H9 (cell line): ENCODE measurements at regions not wholly inside any gene's neighbourhood (a gene's known extent, or its start where the extent isn't known, plus 50 kb on each side); places are given as distances from the start of the nearest gene placed in this dataset.

ENCODE experiments used
- DNase-seq: peaks from one replicate; pipeline ENCODE4 v3.0.0-alpha.2; 2017
- H2AFZ ChIP-seq: one replicate; pipeline ENCODE4 v1.6.1; 2013; ENCODE audit warnings: mild to moderate bottlenecking, low read length, control low read depth, moderate library complexity
- H2AK5ac ChIP-seq: 2 replicates; pipeline ENCODE4 v1.6.1; 2013; ENCODE audit warnings: low read length, control low read depth, mixed read lengths; ENCODE audit not compliant: insufficient read length
- H2BK120ac ChIP-seq: one replicate; pipeline ENCODE4 v1.6.1; 2013; ENCODE audit warnings: low read depth, mild to moderate bottlenecking, low read length, control low read depth, inconsistent platforms; ENCODE audit not compliant: poor library complexity, severe bottlenecking
- H2BK12ac ChIP-seq: 2 replicates; pipeline ENCODE4 v1.6.1; 2013; ENCODE audit warnings: low read length, control low read depth, mixed read lengths, low read depth; ENCODE audit not compliant: insufficient read length
- H2BK15ac ChIP-seq: 2 replicates; pipeline ENCODE4 v1.6.1; 2013; ENCODE audit warnings: low read depth, low read length, control low read depth
- H2BK20ac ChIP-seq: one replicate; pipeline ENCODE4 v1.6.1; 2013; ENCODE audit warnings: low read depth, mild to moderate bottlenecking, low read length, control low read depth, inconsistent platforms; ENCODE audit not compliant: poor library complexity, severe bottlenecking
- H2BK5ac ChIP-seq: 2 replicates; pipeline ENCODE4 v1.6.1; 2013; ENCODE audit warnings: low read length, control low read depth, mixed read lengths; ENCODE audit not compliant: insufficient read length
- H3K14ac ChIP-seq: 2 replicates; pipeline ENCODE4 v1.6.1; 2013; ENCODE audit warnings: low read length, control low read depth; ENCODE audit not compliant: insufficient read depth
- H3K18ac ChIP-seq: 2 replicates; pipeline ENCODE4 v1.6.1; 2013; ENCODE audit warnings: low read depth, mild to moderate bottlenecking, mixed read lengths, low read length, control low read depth; ENCODE audit not compliant: insufficient read length
- H3K23ac ChIP-seq: 2 replicates; pipeline ENCODE4 v1.6.1; 2013; ENCODE audit warnings: low read length, control low read depth, mixed read lengths, low read depth; ENCODE audit not compliant: insufficient read length
- H3K23me2 ChIP-seq: 2 replicates; pipeline ENCODE4 v1.6.1; 2013; ENCODE audit warnings: low read depth, mild to moderate bottlenecking, mixed read lengths, low read length, control low read depth; ENCODE audit not compliant: insufficient read length, poor library complexity, severe bottlenecking
- H3K27ac ChIP-seq: 2 replicates; pipeline ENCODE4 v1.5.1; 2013; ENCODE audit warnings: low read length, control low read depth, mixed read lengths, low read depth; ENCODE audit not compliant: insufficient read length
- H3K27me3 ChIP-seq: 2 replicates; pipeline ENCODE4 v1.6.1; 2013; ENCODE audit warnings: low read length, control low read depth, inconsistent platforms; ENCODE audit not compliant: insufficient read depth
- H3K4ac ChIP-seq: 2 replicates; pipeline ENCODE4 v1.6.1; 2013; ENCODE audit warnings: low read depth, mild to moderate bottlenecking, control low read depth, inconsistent platforms, low read length, moderate library complexity
- H3K4me1 ChIP-seq: 2 replicates; pipeline ENCODE4 v1.6.1; 2013; ENCODE audit warnings: low read length, control low read depth, inconsistent platforms; ENCODE audit not compliant: insufficient read depth
- H3K4me2 ChIP-seq: 2 replicates; pipeline ENCODE4 v1.6.1; 2013; ENCODE audit warnings: low read length, control low read depth, mixed read lengths; ENCODE audit not compliant: insufficient read length, insufficient read depth
- H3K56ac ChIP-seq: 2 replicates; pipeline ENCODE4 v1.6.1; 2013; ENCODE audit warnings: low read depth, mild to moderate bottlenecking, mixed read lengths, low read length, control low read depth; ENCODE audit not compliant: insufficient read length
- H3K79me1 ChIP-seq: 2 replicates; pipeline ENCODE4 v1.6.1; 2013; ENCODE audit warnings: low read depth, mild to moderate bottlenecking, moderate library complexity, low read length, control low read depth, inconsistent platforms; ENCODE audit not compliant: insufficient read depth, poor library complexity, severe bottlenecking
- H3K79me2 ChIP-seq: 2 replicates; pipeline ENCODE4 v1.6.1; 2013; ENCODE audit warnings: low read length, control low read depth, inconsistent platforms; ENCODE audit not compliant: insufficient read depth
- H3K9ac ChIP-seq: 2 replicates; pipeline ENCODE4 v1.6.1; 2013; ENCODE audit warnings: low read length, control low read depth, mixed read lengths; ENCODE audit not compliant: insufficient read length; ENCODE audit errors: extremely low read depth
- H3K9me3 ChIP-seq: one replicate; pipeline ENCODE4 v1.6.1; 2013; ENCODE audit warnings: low read depth, low read length, inconsistent platforms; ENCODE audit not compliant: control insufficient read depth
- H3T11ph ChIP-seq: one replicate; pipeline ENCODE4 v1.6.1; 2013; ENCODE audit warnings: mild to moderate bottlenecking, low read length, control low read depth, inconsistent platforms
- H4K20me1 ChIP-seq: one replicate; pipeline ENCODE4 v1.6.1; 2013; ENCODE audit not compliant: control insufficient read depth, insufficient read length, insufficient read depth
- H4K5ac ChIP-seq: 2 replicates; pipeline ENCODE4 v1.6.1; 2013; ENCODE audit warnings: low read depth, mild to moderate bottlenecking, mixed read lengths, low read length, control low read depth; ENCODE audit not compliant: insufficient read length
- H4K8ac ChIP-seq: replicated peaks from 2 replicates; pipeline ENCODE4 v1.6.1; 2013; ENCODE audit warnings: low read length, control low read depth, mixed read lengths, low read depth; ENCODE audit not compliant: insufficient read length
- H4K91ac ChIP-seq: 2 replicates; pipeline ENCODE4 v1.6.1; 2013; ENCODE audit warnings: low read depth, mild to moderate bottlenecking, moderate library complexity, mixed read lengths, low read length, control low read depth; ENCODE audit not compliant: insufficient read length
- H3K27ac Mint-ChIP-seq, 3 experiments: 2 replicates in 2 of 3; 3 replicates in 1 of 3; pipeline ENCODE4 v1.8.0; 2020 to 2021; ENCODE audit warnings: mixed read lengths in 3 of 3, mild to moderate bottlenecking in 1 of 3, moderate library complexity in 1 of 3
- H3K27me3 Mint-ChIP-seq: 2 replicates; pipeline ENCODE4 v1.8.0; 2021; ENCODE audit warnings: low read depth, mild to moderate bottlenecking, moderate library complexity, mixed read lengths
- H3K36me3 Mint-ChIP-seq, 3 experiments: 2 replicates in 2 of 3; 3 replicates in 1 of 3; pipeline ENCODE4 v1.8.0; 2020 to 2021; ENCODE audit warnings: low read depth in 3 of 3, mixed read lengths in 3 of 3; ENCODE audit not compliant: insufficient read depth in 1 of 3
- H3K4me1 Mint-ChIP-seq, 2 experiments: 2 replicates each; pipeline ENCODE4 v1.8.0; 2020; ENCODE audit warnings: mixed read lengths in 2 of 2
- H3K4me3 Mint-ChIP-seq, 2 experiments: 2 replicates in 1 of 2; 3 replicates in 1 of 2; pipeline ENCODE4 v1.8.0; 2020 to 2021; ENCODE audit warnings: mild to moderate bottlenecking in 2 of 2, mixed read lengths in 2 of 2, moderate library complexity in 1 of 2
- H3K9me3 Mint-ChIP-seq, 2 experiments: 2 replicates in 1 of 2; 3 replicates in 1 of 2; pipeline ENCODE4 v1.8.0; 2020; ENCODE audit warnings: mild to moderate bottlenecking in 2 of 2, mixed read lengths in 2 of 2, moderate library complexity in 1 of 2
- CTCF ChIP-seq: fragments of 200-600 bp; sonication (generic); conservative IDR thresholded peaks from 3 replicates; pipeline ENCODE4 v1.8.0; 2021; ENCODE audit warnings: antibody characterized with exemption, mild to moderate bottlenecking
- WGBS: extraction: QIAGEN DNeasy Blood & Tissue Kit; methylation state at CpG from one replicate; pipeline ENCODE4 v1.1.7; 2013; ENCODE audit warnings: missing lambda C conversion rate, low lambda C conversion rate, mixed read lengths; ENCODE audit not compliant: insufficient read length; ENCODE audit errors: extremely low coverage; 5-methylcytosine and 5-hydroxymethylcytosine counted together

- no peaks in the 10 kb centered on the region for H3K23me2 ChIP-seq
Measured at GRCh38 chr2:183964565-183964964, 633.8 kb upstream of the ZNF804A start.

More at GRCh38 chr2:183964565-183964964, 633.8 kb upstream of the ZNF804A start:
- Histone ChIP-seq H4K5ac (no peak overlapping the region), H4K91ac (no peak overlapping the region), H2AFZ (no peak overlapping the region), H3K9me3 (no peaks in the 10 kb centered on the region), H2BK12ac (no peak overlapping the region), H2BK120ac (no peak overlapping the region), H3K9ac (no peak overlapping the region), H3K14ac (no peak overlapping the region), H3K4ac (no peak overlapping the region), H2BK15ac (no peak overlapping the region), H2BK20ac (no peak overlapping the region), H4K8ac (no peak overlapping the region), H3K27me3 (no peaks in the 10 kb centered on the region), H3K27ac (no peak overlapping the region), H2BK5ac (no peak overlapping the region), H3K56ac (no peak overlapping the region), H3K79me2 (no peaks in the 10 kb centered on the region), H3K4me1 (no peaks in the 10 kb centered on the region), H3K4me2 (no peak overlapping the region), H4K20me1 (no peaks in the 10 kb centered on the region), H3K79me1 (no peaks in the 10 kb centered on the region), H2AK5ac (no peak overlapping the region), H3T11ph (no peak overlapping the region), H3K18ac (no peak overlapping the region), H3K23ac (no peak overlapping the region)
- H3K27ac Mint-ChIP-seq = no peak overlapping the region
- no CpG with 5 or more reads among the region's 1 CpG for WGBS
- H3K9me3 Mint-ChIP-seq = no peaks in the 10 kb centered on the region
- no peaks in the 10 kb centered on the region for H3K27me3 Mint-ChIP-seq
- no peaks in the 10 kb centered on the region for H3K4me1 Mint-ChIP-seq
- no peak overlapping the region for H3K4me3 Mint-ChIP-seq
- TF ChIP-seq CTCF = no peak
- no peaks in the 10 kb centered on the region for H3K36me3 Mint-ChIP-seq
- no peak for DNase-seq
